ENCODE measurements at regions not wholly inside any gene's neighbourhood (a gene's known extent, or its start where the extent isn't known, plus 50 kb on each side); places are given as distances from the start of the nearest gene placed in this dataset.

DNA sequence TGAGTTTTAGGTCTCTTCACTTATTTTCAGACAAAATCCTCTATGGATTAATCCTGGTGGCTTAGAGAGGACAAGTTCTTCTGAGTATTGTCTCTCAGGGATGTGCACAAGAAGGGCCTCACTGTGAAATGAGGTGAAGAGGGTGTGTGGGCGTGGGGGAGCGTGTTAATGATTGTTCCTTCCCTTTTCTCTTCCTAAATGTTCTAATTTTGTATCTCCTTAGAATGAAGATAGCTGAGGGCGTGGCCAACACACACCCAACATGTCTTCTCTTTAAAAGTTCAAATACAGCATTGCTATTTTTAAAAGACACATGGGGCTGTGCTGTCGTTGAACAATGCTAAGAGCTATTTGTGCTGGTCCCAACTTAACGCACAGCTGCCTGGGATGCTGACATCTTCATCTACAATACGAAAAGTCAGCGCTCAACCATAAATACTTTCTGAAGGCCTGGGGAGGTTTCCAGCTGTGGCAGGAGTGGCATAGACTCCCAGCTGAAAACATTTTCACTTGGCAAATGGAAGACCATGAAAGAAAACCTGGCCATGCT lies 135.9 kb downstream of the JCAD start:
- TF ChIP-seq CTCF (IDR thresholded peaks at IDR 0.05) (no peak), POLR2A (IDR thresholded peaks at IDR 0.05) (no peak)

All from thyroid gland (tissue), 4 donors.